ENCODE measurements at regions not wholly inside any gene's neighbourhood (a gene's known extent, or its start where the extent isn't known, plus 50 kb on each side); places are given as distances from the start of the nearest gene placed in this dataset.
"Not testable (repeated sequence)": the region's sequence is repeated elsewhere in the genome, so short reads cannot be mapped to it uniquely, and the experiment has no call there.

GRCh38 chr15:84360902-84361301, 125.3 kb downstream of the GOLGA6L4 start:
- not testable (repeated sequence) for DNase-seq (ENCODE audit: low spot score)

DNA sequence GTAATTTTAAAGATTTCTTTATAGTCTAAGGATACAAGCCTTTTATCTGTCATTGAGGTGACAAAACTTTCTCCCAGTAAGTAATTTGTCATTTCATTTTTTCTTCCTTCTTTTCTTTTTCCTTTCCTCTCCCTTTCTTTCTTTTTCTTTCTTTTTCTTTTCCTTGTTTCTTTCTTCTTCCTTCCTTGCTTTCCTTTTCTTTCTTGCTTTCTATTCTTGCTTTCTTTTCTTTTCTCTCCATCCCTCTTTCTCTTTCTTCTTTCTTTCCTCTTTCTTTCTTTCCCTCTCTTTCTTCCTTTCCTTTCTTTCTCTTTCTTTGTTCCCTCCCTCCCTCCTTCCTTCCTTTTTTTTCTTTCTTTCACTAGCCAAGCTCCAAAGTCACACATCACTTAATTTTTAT, 148.8 kb downstream of the GOLGA6L4 start:
- not testable (repeated sequence) for DNase-seq (ENCODE audit: low spot score)

- no peak for DNase-seq (ENCODE audit: low spot score)
Measured at GRCh38 chr15:84387086-84387485, 151.5 kb downstream of the GOLGA6L4 start.

- not testable (repeated sequence) for DNase-seq (ENCODE audit: low spot score)
Measured at GRCh38 chr15:84388201-84388600, 152.6 kb downstream of the GOLGA6L4 start.

DNA sequence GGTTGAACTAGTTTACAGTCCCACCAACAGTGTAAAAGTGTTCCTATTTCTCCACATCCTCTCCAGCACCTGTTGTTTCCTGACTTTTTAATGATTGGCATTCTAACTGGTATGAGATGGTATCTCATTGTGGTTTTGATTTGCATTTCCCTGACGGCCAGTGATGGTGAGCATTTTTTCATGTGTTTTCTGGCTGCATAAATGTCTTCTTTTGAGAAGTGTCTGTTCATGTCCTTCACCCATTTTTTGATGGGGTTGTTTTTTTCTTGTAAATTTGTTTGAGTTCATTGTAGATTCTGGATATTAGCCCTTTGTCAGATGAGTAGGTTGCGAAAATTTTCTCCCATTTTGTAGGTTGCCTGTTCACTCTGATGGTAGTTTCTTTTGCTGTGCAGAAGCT, 153.1 kb downstream of the GOLGA6L4 start:
- not testable (repeated sequence) for DNase-seq (ENCODE audit: low spot score)

- DNase-seq (ENCODE audit: low spot score) = not testable (repeated sequence)
Measured at GRCh38 chr15:84390324-84390723, 154.8 kb downstream of the GOLGA6L4 start.

DNA sequence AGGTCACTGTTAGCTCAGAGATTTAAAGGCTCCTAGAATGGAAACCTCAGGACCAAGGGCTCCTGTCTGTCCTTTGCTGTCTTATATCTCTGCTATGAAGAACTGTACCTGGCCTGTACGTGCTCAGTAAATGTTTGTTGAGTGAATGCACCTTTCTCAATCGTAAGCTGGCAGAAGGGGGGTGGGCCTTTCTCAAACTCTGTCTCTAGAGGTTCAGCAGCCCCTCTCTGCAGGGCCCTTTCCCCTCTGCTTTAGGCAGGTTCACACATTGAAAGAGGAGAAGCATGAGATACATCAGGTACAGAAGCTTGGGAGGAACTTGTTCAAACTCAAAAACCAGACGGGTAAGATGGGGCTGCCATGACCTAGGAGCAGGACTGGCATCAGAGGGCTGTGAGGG, 155.6 kb downstream of the GOLGA6L4 start:
- no peak for DNase-seq (ENCODE audit: low spot score)

DNA sequence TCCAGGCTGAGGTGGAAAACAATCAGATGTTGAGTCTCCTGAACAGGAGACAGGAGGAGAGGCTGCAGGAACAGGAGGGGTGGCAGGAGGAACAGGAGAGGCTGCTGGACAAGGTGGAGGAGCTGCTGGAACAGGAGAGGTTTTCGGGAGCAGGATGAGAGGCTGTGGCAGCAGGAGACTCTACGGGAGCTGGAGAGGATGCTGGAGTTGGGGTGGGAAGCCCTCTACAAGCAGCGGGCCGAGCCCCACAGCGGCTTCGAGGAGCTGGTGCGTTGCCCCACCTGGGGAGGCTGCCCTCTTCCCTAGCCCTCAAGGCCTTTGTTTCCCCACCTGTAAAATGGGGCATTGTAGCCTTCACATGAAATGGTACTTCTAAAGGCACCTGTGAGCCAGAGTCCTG, 156.4 kb downstream of the GOLGA6L4 start:
- DNase-seq (ENCODE audit: low spot score) = not testable (repeated sequence)

DNA sequence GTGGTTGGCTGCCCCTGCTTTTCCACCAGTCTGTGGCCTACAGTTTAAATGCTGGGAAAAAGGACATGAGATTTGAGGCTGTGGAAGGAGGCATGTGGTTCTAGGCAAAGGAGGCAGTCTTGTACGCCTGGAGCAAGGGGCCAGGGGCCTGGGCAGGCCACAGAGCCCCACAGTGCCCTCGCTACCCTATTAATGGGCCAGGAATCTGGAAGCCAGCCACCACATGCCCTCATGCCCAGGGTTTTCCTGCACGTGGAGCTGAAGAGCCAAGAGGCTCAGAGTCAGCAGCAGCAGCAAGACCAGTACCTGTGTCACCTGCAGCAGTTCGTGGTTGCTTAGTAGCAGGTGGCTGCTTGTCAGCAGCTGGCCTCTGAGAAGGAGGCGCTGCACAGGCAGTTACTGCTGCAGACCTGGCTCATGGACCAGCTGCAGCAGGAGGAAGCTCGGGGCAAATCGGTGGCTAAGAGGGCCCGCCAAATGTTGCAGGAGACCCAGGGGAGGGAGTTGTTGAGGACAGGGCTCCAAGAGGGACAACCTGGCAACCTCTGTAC, 157.9 kb downstream of the GOLGA6L4 start:
- not testable (repeated sequence) for DNase-seq (ENCODE audit: low spot score)

- not testable (repeated sequence) for DNase-seq (ENCODE audit: low spot score)
Measured at GRCh38 chr15:84393966-84394365, 158.4 kb downstream of the GOLGA6L4 start.

DNA sequence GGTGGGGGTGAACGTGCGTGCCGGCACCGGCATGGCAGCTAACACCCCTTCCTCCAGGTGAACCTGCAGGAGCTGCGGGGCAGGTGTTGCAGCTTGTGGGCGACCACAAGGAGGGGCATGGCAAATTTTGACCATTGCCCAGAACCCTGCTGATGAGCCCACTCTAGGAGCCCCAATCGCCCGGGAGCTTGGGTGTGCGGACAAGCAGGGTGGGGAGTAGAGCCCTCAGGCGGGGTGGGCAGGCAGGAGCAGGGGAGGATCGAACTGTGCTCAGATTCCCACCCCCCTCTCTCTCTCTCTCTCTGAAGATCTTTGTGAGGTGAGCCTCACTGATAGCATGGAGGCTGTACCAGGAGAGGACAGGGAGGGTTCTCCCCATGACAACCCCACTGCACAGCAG, 159.8 kb downstream of the GOLGA6L4 start:
- not testable (repeated sequence) for DNase-seq (ENCODE audit: low spot score)

DNA sequence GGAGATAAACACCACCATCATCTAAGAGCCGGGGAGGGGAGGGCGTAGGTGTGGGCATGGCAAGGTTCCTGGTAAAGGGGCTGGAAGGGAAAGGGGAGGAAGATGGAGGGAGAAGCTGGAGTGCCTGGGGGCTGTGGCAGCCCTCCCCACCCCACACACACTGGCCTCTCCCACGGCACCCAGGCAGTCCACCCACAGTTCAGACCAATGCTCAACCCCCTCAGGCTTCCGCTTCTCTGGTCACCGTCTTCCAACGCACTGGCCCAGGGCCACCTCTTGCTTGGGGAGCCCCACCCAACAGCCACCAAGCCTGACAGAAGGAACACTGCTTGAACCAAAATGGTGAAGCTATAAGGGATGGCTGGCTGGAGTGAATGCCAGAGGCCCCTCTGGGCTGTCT, 160.3 kb downstream of the GOLGA6L4 start:
- not testable (repeated sequence) for DNase-seq (ENCODE audit: low spot score)

GRCh38 chr15:84397066-84397465, 161.5 kb downstream of the GOLGA6L4 start:
- not testable (repeated sequence) for DNase-seq (ENCODE audit: low spot score)

DNA sequence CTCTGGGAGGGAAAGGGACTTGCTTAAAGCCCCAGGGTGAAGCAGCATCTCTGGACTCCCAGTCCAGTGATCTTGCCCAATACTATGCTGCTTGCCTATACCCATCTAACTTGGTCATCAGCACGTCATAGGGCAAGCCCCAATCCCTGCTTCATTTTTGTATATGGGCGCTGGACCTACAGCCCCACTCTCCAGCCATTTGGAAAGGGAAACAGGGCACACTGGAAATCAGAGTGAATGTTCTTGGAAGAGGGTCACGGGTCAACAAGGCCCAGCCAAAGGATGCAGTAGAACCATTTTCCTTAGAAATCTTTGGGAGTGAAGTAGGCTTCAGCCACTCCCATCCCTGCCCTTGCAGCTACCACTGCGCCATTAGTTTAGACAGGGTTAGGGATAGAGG, 162.5 kb downstream of the GOLGA6L4 start:
- DNase-seq (ENCODE audit: low spot score) = not testable (repeated sequence)

GRCh38 chr15:84398763-84399701, 163.5 kb downstream of the GOLGA6L4 start:
- DNase-seq (ENCODE audit: low spot score) = no peak

GRCh38 chr15:84400017-84400740, 164.6 kb downstream of the GOLGA6L4 start:
- no peak for DNase-seq (ENCODE audit: low spot score)

DNA sequence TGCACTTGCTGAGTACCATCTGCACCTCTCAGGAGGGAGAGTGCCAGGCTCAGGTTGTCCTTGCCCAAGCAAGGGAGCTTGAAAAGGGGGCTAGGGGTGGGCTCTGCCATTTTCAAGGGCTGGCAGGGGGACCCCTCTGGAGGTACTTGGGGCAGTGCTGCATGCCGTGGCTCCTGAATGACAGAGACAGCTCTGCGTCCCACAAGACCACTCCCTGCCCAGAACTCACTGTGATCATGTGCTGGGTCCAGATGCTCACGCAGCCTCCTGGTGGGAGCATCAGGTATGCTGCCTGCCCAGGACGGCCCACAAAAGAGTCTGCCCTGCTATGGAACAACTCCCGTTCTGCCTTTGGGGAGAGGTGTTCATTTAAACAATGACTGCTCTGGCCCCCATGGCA, 165.2 kb downstream of the GOLGA6L4 start:
- no peak for DNase-seq (ENCODE audit: low spot score)

DNA sequence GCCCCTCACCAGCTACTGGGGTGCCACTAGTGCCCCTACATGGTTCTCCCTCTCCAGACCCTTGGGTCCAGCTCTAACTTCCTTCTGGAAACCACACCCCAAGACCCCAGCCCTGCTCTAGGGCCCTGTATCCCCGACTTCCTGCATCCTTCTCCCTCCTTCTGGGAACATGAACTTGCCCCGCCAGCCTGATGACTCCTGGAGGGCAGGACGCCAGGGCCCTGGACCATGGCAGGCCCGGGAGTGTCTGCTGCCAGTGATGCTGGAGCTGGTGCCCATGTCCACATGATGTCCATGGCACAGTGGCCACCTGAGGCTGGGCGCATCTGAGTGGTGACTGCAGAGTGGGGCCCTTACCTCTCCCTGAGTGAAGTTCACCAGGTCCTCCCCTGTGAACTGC, 165.9 kb downstream of the GOLGA6L4 start:
- not testable (repeated sequence) for DNase-seq (ENCODE audit: low spot score)

DNA sequence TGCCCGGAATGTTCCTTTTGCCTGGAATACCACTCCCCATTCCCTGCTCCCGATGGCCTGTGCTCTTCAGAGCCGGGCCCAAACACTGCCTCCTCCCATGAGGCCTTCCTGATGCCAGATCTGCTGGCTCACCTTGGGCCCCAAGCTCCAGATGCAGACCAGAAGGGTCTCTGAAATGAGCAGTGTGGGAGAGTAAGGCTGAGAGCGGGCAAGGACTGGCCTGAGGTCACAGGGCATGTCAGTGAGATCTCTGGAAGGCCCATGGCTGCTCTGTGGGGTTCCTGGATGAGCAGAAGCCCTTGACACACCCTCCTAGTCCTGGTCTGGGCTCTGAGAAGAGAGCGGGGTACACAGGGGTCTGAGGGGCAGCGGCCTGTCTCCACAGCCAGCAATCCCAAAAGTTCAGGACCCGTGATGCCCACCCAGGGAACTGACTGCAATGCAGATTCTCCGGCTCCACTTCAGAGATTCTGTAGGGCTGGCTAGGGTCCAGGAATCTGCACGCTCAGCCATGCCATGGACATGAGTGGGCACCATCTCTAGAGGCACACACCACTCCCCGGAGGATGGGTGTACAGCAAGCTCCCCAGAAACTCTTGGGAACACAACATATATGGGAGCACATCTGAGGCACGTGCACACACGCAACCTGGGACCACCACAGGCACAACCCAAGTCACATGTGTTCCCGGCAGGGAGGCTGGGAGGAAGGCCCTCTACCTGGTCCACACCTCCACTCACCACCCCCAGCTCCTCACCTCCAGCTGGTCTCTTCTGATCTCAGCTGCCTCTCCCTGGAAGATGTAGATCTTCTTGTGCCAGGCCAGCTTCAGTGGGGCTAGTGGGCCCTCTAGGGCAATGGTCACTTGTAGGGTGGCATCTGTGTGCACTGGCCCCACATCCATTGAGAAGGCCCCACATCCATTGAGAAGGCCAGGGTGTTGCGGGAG, 166.6 kb downstream of the GOLGA6L4 start:
- not testable (repeated sequence) for DNase-seq (ENCODE audit: low spot score)

DNA sequence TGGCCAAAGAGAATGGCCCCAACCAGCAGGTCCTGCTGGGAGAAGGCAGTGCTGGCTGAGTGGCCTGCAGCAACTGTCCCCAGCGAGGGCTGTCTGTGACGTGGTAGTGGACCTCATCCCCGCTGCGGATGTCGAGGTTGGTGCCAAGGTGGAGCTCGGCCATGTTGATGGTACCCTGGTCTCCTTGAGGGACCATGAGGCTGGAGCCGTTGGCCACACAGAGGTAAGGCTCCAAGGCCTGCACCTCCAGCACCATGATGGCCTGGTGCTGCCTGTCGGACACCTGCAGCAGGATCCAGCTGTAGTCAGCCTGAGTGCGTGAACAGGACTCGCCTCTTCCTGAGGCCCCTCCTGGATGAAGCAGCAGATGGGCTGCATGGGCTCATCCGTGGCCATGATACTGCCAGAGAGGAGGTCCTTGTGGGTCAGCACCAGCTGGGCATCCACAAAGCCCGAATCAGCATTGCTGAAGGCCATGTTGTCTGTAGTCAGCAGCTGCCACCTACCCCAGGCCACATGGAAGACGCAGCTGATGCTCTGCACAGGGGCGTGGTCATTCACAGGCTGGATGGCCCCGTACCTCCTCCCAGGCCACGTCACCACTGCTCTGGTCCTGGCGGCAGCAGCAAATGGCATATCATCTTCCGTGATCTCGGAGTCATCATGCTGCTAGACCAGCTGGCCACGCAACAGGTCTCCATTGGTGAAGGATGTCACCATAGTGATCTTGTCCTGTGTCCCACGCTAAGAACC, 167.5 kb downstream of the GOLGA6L4 start:
- no peak for DNase-seq (ENCODE audit: low spot score)

- DNase-seq (ENCODE audit: low spot score) = not testable (repeated sequence)
Measured at GRCh38 chr15:84409357-84409756, 173.8 kb downstream of the GOLGA6L4 start.
